Activated CD4-positive, alpha-beta T cell treated with anti-CD3 and anti-CD28 coated beads for 4 hours (primary cell): ENCODE measurements at regions not wholly inside any gene's neighbourhood (a gene's known extent, or its start where the extent isn't known, plus 50 kb on each side); places are given as distances from the start of the nearest gene placed in this dataset.
"Not testable (repeated sequence)": the region's sequence is repeated elsewhere in the genome, so short reads cannot be mapped to it uniquely, and the experiment has no call there.

Experiments used
- DNase-seq, 2 donors: peaks; one replicate each; pipeline ENCODE4 v3.0.0-alpha.2; 2020

DNA sequence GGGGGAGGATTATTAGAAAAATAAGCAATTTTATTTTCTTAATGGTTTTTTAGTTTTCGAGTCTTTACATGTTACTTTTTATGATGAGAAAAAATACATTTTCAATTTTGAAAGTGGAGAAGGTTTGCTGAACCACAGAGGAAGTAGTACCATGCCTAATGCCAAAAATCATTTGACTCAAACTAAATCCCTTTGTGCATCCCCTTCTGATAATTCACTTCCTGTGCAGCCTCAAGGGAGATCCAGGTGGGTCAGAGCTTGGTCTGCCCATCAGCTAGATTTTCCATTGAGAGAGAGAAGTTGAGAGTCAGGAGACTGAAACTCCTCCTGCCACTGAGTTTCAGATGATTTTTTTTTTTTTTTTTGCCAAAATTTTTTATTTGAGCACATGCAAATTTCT, 571.7 kb downstream of the LIG4 start:
- no peak for DNase-seq

DNA sequence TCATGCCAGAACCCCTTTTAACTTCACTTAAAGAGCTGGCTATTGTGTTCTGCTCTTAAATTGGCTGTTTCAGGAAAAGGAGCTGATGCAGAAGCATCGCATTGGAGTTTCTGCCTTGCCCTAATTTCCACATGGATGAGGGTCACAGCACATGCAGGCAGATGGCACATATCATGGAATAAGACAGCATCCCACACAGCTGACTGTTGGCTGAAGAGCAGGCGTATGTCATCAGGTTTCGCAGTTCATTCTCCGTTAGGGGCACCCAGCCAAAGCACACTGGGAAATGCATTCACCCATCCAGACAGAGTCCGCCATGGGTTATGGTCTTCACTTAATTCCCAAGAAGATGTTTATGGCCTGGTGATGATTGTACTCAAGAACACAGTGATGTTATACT, 572.5 kb downstream of the LIG4 start:
- DNase-seq = no peak

DNA sequence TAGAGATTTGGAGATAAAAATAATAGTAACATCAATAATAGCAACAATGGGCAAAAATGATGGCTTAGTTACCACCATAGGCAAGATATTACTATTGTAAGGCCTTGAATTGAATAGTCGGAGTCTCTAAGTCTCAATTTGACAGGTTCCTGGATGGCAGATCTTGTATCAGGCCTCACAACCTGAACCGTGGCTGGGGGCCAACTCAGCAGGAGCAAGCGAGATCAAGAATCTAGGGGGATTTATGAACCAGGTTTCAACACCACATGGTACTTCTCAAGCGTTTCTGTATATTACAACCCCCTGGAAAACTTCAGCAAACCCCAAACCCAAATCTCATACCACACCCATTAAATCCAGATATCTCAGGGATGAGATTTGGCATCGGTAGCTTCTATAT, 573.8 kb downstream of the LIG4 start:
- no peak for DNase-seq

DNA sequence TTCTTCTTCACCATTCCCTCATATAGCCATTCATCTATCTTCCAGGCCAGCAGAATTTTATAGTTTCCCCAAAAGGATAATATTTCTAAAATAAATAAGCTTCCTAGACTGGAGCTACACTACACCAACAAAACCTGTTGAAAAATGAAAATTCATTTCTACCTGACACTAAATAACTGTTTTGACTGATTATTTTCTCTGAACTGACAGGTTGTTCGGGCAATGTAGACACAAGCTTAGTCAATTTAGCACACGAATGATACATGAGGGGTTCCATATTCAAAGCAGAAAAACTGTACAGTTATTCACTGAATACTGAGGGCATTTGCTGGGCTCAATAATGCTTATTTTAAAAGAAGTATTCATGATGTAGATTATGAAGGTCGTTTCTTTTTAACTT, 589.7 kb downstream of the LIG4 start:
- no peak for DNase-seq

DNA sequence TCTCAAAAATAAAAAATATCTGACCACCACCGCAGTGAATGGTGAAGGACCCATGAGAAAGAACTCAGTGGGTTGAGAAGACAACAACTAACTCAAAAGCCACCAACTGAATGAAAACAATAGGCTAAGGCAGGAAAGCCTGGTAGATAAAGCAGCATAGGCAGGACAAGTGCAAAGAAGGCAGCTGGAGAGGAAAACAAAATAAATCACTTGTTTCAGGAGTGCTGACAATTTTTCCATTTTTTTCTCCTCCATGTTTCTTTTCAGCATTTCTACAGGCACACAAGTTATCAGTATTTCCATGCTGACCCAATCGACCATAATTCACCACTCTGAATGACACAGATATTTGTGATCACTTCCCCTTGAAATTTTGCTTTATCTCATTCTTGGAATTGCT, 597.8 kb downstream of the LIG4 start:
- DNase-seq = no peak

DNA sequence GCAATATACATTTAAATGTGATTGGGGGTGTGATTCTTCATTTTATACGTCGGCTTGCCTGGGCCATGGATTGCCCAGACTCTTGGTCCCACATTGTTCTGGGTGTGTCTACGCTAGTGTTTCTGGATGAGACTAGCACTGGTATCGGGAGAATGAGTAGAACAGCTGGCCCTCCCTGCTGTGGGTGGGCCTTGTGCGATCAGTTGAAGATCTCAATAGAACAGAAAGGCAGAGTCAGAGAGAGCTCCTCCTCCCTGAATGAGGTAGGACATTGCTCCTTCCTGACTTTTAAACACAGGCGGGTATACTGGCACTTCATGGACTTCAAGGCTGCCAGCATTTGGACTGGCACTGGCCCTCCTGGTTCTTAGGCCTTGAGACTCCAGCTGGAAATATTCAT, 603.0 kb downstream of the LIG4 start:
- no peak for DNase-seq

DNA sequence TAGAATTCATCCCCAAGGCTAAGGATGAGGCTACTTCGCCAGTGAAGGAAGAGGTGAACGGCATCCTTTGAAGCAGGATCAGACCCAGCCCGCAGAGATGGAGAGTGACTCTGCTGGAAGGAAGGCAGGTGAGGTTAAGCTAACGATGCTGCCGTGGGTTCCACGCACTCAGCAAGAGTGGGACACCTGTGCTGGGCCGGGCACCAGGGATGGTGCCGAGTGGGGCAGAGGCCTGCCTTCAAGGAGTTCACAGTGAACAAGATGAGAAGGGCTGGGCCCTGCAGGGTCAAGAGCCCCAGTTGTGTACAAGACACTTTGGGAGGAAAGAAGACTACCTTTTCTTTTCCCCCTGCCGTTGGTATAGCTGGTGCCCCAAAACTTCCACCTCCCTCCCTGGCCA, 606.6 kb downstream of the LIG4 start:
- no peak for DNase-seq

DNA sequence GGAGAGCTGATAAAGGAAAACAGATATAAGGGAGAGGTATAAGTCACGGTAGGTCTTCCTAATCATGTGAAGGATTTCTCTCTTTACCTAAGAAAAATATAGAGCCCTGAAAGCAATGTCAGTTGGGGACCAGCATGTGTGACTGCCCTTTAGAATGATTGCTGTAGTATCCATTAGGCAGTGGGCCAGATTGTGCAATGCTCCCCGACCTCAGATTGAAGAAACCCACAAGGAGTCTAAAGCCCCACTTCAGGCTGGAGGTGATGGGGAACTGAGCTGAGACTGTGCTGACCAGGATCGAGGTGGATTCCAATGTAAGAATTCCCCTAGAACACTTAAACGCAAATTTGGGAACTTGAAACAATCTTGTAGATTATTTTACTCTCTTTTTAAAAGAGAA, 614.4 kb downstream of the LIG4 start:
- DNase-seq = no peak

DNA sequence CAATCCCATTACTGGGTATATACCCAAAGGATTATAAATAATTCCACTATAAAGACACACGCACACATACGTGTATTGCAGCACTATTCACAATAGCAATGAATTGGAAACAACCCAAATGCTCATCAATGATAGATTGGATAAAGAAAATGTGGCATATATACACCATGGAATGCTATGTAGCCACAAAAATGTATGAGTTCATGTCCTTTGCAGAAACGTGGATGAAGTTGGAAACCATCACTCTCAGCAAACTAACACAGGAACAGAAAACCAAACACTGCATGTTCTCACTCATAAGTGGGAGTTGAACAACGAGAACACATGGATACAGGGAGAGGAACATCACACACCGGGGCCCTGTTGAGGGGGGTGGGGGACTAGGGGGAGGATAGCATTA, 619.0 kb downstream of the LIG4 start:
- not testable (repeated sequence) for DNase-seq

DNA sequence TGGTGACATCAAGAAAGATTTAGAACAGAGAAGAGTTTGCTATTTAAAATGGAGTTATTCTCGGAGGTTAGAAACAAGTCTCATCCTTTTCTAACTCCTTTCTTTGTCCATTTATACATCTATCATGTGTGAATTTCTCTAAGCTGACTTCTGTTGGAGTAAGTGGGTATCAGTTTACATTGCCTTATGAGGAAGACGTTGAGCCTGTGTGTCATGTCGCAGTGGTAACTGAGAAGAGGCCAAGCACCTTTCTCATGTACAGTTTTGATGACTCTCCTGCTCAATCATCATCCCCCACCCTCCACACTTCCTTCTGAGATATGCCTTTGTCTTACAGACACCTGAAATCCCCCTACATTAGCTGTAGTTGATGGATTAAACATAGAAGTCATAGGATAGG, 624.8 kb downstream of the LIG4 start:
- no peak for DNase-seq

DNA sequence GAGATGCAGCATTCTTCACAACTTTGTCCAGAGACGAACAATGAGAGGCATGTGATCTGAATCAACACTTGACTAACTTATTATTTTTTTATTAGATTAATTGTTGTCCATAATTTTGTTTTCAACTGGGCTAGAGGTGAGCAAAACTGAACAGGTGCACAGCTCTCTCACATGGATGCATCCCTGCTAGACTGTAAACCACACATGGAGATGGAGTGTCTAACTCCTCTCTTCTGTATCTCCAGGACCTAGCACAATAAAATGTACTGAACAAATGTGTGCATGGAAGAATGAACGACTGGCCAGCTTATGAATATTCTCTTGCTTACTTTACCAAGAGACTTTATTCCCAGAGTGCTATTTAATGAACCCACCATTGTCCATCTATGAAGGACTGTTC, 627.7 kb downstream of the LIG4 start:
- no peak for DNase-seq

DNA sequence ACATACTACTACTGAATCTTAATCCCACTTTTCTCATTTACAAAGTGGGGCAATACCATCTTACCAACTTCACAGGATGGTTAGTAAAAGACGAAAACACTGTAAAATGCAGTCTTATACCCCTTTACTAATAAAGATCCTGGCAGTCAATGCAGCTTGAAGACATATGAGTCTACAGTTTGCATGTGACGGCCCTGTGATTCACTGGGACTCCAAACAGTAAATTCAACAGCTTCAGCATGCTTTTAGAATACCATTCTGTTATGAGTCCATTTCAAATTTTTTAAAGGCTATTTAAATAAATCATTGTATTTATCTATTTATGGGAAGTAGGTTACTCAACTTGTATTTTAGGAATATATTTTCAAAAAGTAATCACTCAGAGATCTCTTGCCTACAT, 629.1 kb downstream of the LIG4 start:
- DNase-seq = no peak

DNA sequence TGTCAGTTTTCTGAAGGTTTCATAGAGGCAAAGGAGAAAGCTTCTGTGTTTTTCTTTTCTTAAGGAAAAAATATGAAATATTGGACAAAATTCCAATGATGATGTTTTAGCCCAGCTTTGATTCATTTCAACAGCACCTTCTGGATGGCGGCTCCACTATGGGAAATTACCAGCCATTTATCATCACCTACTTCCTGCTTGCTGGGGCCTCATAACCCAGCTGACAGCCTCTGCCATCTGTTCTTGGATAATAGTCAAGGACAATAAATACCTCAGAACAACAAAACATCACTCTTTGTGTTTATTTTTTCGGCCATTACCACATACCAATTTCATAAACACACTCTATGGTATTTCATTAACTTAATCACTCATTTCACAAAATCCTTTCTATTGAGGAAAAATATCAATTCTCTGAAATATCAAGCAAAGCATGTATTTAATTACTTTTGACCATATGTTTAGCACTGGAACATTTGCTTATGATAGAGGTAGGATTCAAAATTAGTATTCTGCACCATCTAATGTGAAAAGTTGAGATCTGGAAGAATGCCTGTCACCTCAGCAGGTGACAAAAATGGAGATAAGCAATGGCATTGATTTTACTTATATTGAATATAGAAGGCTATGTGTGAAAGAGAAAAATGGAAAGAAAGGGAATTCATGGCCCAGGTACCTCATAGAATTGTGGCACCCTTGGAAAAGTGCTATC, 629.7 kb downstream of the LIG4 start:
- no peak for DNase-seq

DNA sequence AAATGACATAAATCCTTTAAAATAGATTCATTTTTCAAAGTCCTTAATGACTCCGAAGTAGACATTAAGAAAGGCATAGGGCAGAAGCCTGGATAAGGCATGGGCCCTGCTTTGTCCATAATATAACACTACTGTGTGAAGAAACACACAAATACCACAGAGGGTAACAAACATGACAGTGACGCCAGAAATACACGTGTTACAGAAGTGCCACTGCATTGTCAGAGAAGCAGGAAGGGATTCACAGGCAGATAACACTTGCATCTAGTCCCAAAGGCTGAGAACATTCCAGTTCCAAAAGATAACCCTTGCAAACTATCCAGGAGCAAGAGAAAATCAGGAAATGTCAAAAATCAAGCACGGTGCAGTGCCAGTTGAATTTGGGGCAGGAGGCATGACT, 633.2 kb downstream of the LIG4 start:
- no peak for DNase-seq

DNA sequence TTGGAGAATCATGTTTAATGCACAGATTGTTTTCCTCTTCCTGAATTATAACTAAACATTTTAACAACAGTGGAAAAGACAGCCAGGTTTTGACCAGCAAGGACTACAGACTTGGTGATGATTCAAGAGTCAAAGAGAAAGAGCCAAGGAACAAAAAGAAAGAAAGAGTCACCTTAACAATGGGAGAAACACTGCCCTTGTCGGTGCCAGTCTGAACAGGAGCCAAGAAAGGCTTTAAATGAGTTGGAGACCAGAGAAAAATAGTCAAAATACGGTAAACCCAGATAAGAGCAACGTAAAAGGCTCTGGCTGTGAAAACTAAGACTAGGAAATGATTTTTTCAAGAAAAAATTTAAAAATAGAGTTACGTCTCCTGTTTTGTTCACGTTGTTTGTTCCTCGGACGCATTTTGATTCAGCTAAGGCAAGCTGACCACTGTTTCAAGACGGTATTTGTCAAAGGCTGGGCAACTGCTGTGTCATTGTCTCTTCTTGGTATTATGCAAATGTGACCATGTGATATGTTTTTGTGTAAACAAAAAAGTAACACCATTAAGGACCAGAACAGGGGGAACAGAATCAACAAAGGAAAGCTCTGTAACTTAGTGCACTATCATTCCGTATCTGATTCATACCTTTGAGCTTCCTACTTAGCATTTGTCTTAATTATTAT, 634.5 kb downstream of the LIG4 start:
- DNase-seq = no peak

DNA sequence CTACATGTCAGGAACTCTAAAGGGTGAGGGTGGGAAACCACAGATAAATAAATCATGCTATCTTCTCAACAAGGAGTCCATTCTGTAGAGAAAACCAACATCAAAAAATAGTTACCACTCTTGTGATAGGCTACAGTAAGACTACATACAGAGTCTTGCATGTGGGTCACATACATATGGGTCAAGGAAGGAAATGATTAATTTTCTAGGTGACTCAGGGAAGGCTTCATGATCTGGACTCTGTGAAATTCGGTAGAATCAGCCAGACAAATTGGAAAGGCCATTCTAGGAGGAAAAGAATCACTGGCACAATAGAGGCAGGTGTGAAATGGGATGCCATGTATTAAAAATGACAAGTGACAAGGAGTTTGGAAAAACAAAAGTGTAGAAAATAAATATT, 638.9 kb downstream of the LIG4 start:
- no peak for DNase-seq

DNA sequence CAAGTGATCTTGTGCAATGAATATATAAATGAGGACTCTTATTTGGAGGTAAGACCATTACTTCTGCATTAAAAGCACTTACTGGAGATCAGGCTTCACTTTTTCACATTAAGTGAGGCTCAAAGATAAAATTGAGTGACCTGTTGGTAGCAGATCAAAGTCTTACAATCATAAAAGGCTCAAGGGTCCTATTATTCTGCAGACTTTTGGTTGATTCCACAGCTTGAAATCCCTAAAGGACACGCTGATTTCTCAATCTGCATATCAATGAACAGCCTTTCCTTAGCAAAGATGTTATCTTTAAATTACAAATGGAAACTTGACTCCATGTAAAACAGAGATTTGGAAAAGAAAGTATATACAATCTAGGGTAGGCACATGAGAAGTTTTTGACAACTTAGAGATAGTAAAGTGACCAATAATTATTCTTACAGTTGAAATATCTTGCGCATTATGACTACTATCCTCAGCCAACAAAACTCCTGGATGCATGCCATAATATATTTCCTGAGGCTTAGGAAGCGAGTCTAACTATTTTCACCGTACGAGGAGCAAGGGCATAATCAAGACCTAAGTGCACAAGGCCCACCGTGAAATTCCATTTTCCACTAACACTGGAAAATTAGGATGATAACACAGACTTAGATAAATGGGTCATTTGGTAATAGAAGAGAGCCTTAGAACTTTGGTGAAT, 640.7 kb downstream of the LIG4 start:
- DNase-seq = no peak

DNA sequence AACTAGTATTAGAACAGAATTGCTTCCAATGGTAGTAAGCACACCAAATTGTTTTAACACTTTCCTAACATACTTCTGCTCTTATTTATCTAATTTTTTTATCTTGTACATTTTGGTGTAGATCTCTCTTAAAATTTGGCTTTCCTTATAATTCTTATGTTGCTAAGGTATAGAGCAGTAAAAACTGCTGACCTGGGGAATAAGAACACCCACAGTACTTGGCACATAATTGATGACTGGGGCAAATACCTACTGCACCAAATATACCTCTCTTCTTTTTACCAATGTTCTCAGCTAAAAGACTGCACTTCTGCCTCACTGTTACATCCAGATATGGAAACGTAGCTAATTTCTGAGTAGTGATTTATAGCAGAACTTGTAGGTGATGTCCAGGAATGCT, 642.2 kb downstream of the LIG4 start:
- no peak for DNase-seq

DNA sequence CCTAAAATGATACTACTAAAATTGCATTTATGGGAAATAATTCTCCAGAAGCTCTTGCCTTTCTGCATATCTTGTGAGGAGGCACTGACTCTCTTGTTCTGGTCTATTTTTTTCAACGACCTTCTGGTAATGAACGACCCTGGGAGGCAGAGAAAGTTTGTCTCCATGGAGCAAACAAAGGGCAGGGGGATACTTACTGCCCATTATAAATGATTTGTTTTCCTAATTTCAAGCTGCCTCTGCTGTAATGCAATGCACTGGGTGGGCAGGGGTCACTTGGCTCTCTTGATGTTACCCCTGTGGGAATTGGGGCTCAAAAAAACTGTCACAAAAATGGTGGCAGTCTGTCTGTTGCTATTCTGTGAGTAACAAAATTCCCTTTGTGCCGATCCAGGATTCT, 643.2 kb downstream of the LIG4 start:
- no peak for DNase-seq

DNA sequence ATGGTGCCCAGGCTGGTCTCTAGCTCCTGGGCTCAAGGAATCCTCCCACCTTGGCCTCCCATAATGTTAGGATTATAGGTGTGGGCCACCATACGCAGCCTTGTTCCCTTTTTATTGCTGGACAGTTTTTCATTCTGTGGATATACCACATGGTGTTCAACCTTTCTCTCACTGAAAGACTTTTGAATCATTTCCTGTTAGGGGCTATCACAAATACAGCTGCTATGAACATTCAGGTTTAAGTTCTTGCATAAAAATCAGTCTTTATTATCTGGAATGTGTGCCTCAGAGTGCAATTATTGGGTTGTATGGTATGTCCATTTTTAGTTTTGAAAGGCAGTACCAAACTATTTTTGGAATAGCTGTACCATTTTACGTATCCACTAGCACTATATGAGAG, 647.2 kb downstream of the LIG4 start:
- DNase-seq = no peak

DNA sequence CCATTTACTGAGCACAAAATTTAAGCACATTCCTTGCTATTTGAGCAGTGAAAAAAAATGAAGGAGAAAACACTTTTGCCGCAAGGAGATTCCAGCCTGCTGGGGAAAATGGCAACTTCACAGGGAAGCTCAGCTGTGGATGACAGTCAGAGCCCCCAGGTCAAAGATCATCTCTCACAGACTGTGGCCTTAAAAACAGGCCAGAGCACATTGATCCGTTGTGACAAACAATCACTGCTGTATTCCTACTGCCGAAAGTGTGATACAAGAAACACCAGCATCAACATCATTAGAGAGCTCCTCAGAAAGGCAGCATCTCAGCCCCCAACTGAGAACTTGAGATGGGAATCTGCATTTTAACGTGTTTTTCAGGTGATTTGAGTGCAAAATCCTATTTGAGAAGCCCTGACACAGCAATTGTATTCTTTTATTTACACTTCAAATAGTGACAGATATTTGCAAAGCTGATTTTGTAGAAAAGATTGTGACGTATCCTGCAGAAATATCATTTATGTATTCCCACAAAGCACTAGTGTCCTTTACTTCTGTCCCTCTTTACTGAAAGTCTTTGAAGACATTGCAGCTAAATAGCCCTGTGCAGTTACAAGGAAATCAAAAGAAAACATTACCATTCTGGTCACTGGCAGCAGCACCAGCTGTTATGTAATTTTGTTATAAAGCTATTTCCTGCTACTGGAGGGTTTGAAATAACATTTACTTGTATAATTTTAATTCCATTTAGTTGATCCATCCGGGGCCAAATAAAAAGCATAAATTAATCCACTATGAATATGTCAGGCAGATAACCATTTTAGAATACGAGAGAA, 652.0 kb downstream of the LIG4 start:
- DNase-seq = no peak

DNA sequence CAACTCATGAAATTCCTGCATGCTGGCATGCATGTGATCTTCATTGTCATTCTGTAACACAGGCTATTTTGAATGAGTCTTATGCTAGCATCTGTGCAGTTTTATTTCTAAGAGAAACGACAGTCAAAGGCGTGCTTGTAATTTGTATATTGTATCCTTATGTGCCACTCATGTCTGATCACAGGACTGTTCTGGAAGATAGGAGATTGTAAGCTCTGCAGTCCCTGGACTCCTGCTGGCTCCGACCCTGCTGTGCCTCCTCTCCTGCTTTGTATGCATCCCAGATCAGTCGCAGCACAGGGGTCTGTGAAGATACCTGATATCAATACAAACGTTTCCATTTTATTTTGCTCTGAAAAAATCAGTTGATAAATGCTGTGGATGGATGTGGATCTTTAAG, 653.1 kb downstream of the LIG4 start:
- DNase-seq = no peak

DNA sequence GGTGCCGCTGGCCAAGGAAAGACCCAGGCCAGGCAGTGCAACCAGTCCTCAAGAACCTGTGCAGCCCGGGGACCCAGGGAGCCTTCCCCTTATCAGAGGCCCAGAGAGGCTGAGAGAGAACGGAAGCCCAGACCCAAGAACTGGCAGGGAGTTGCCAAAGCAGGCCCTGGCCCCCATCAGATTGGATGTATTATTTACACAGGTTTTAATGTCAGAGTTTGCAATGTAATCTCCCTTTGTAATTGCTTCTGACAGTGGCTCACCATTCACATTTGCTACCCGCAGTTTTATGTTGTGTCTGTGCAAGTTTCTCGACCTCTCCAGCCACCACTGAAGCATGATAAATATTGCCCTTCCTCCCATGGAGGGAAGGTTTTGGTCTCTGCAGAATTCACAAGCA, 660.9 kb downstream of the LIG4 start:
- no peak for DNase-seq

DNA sequence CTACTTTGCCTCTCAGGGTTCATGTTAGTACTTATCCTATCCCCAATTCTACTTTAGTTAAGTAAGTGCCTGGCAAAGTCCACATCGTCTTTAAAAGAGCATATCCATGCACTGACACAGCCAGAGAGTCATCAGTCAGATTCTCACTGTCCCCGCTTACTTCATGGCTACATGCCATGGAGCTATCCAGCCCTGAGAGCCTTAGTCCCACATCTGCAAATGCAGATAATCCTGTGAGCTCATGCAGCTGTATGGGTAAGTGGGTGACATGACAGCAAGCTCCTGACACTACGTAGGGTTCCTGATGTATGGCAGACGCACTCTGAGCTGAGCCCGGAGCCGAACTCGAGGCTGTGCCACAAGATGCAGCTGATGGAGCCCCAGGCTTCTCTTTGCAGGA, 661.5 kb downstream of the LIG4 start:
- DNase-seq = no peak
